Fibroblast of mammary gland (primary cell): ENCODE measurements at regions not wholly inside any gene's neighbourhood (a gene's known extent, or its start where the extent isn't known, plus 50 kb on each side); places are given as distances from the start of the nearest gene placed in this dataset.

Source experiments
- DNase-seq: peaks from one replicate; pipeline ENCODE4 v3.0.0-alpha.2; 2010; ENCODE audit warnings: low read depth
- H3K4me3 ChIP-seq: 2 replicates; pipeline ENCODE4 v1.5.1; 2011; ENCODE audit warnings: low read depth, mild to moderate bottlenecking, low read length, moderate library complexity; ENCODE audit not compliant: control insufficient read depth
- CTCF ChIP-seq: conservative IDR thresholded peaks from 2 replicates; pipeline ENCODE4 v1.5.1; 2011; ENCODE audit warnings: low read depth, low read length, inconsistent platforms; ENCODE audit not compliant: control insufficient read depth, insufficient read depth

- no peak for DNase-seq
- H3K4me3 ChIP-seq = no peak overlapping the region
- no peak for TF ChIP-seq CTCF
Measured at GRCh38 chr6:129967427-129967826, 51.0 kb upstream of the L3MBTL3 start.

GRCh38 chr6:129966125-129966524, 52.3 kb upstream of the L3MBTL3 start:
- DNase-seq = no peak

GRCh38 chr6:129965096-129965495, 53.3 kb upstream of the L3MBTL3 start:
- DNase-seq = no peak
- no peak for TF ChIP-seq CTCF

More at GRCh38 chr6:129966125-129966524, 52.3 kb upstream of the L3MBTL3 start:
- TF ChIP-seq CTCF = no peak
- H3K4me3 ChIP-seq = no peak overlapping the region

GRCh38 chr6:129959358-129959930, 58.9 kb upstream of the L3MBTL3 start:
- no peak for TF ChIP-seq CTCF
- no peak for DNase-seq

More at GRCh38 chr6:129965096-129965495, 53.3 kb upstream of the L3MBTL3 start:
- H3K4me3 ChIP-seq = no peak overlapping the region

GRCh38 chr6:129957941-129958898, 60.2 kb upstream of the L3MBTL3 start:
- no peak for TF ChIP-seq CTCF
- DNase-seq = no peak
- H3K4me3 ChIP-seq = no peak overlapping the region

More at GRCh38 chr6:129959358-129959930, 58.9 kb upstream of the L3MBTL3 start:
- H3K4me3 ChIP-seq = no peak overlapping the region

- H3K4me3 ChIP-seq = no peak overlapping the region
- no peak for TF ChIP-seq CTCF
- no peak for DNase-seq
Measured at GRCh38 chr6:129955584-129955983, 62.8 kb upstream of the L3MBTL3 start.
